ENCODE measurements at regions not wholly inside any gene's neighbourhood (a gene's known extent, or its start where the extent isn't known, plus 50 kb on each side); places are given as distances from the start of the nearest gene placed in this dataset.

- TF ChIP-seq POLR2A (IDR thresholded peaks at IDR 0.05; ENCODE audit: low read depth, low read length) (no peak), NFE2L2 (IDR thresholded peaks at IDR 0.05; ENCODE audit: low read depth, low read length) (no peak), RAD21 (IDR thresholded peaks at IDR 0.05; ENCODE audit: low read length) (no peak), MAFK (IDR thresholded peaks at IDR 0.05; ENCODE audit: low read depth, low read length) (no peak)
- TF ChIP-seq, protein P1, sequence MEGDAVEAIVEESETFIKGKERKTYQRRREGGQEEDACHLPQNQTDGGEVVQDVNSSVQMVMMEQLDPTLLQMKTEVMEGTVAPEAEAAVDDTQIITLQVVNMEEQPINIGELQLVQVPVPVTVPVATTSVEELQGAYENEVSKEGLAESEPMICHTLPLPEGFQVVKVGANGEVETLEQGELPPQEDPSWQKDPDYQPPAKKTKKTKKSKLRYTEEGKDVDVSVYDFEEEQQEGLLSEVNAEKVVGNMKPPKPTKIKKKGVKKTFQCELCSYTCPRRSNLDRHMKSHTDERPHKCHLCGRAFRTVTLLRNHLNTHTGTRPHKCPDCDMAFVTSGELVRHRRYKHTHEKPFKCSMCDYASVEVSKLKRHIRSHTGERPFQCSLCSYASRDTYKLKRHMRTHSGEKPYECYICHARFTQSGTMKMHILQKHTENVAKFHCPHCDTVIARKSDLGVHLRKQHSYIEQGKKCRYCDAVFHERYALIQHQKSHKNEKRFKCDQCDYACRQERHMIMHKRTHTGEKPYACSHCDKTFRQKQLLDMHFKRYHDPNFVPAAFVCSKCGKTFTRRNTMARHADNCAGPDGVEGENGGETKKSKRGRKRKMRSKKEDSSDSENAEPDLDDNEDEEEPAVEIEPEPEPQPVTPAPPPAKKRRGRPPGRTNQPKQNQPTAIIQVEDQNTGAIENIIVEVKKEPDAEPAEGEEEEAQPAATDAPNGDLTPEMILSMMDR (conservative IDR thresholded peaks at IDR 0.05; ENCODE audit: low read depth, low read length), result no peak
Observed at GRCh38 chr9:708182-708550, 133.3 kb upstream of the DMRT1 start.

Data from IMR-90 (cell line).